ENCODE measurements at regions not wholly inside any gene's neighbourhood (a gene's known extent, or its start where the extent isn't known, plus 50 kb on each side); places are given as distances from the start of the nearest gene placed in this dataset.

GRCh38 chr21:34019402-34019801 is 54.0 kb upstream of the MRPS6 start:
- no peak for TF ChIP-seq CTCF (IDR thresholded peaks at IDR 0.05; ENCODE audit: low read depth, low read length)
- Histone ChIP-seq H3K27me3 (ENCODE audit: control insufficient read depth, insufficient read depth, low read length) (no peaks in the 10 kb centered on the region), H3K4me3 (ENCODE audit: low read depth, low read length) (no peak overlapping the region), H3K9me3 (ENCODE audit: control insufficient read depth, insufficient read depth, low read length) (no peaks in the 10 kb centered on the region; the same call in none of the 2 replicates), H3K27ac (ENCODE audit: low read depth, low read length) (no peak overlapping the region)
- CTCF ChIA-PET, result interaction anchor here (1.7 kb wide), 1 partner anchor 95 kb away, joined by 4 read pairs; no protein-coding TSS in a partner anchor
- no peak for DNase-seq (ENCODE audit: low read depth, low spot score)
- POLR2A ChIA-PET, result no interaction called here

- DNase-seq (ENCODE audit: low read depth, low spot score), result no peak
- no peak for TF ChIP-seq CTCF (IDR thresholded peaks at IDR 0.05; ENCODE audit: low read depth, low read length)
- Histone ChIP-seq H3K27ac (ENCODE audit: low read depth, low read length) (no peak overlapping the region), H3K9me3 (ENCODE audit: control insufficient read depth, insufficient read depth, low read length) (no peaks in the 10 kb centered on the region; the same call in none of the 2 replicates), H3K4me3 (ENCODE audit: low read depth, low read length) (no peak overlapping the region), H3K27me3 (ENCODE audit: control insufficient read depth, insufficient read depth, low read length) (no peaks in the 10 kb centered on the region)
- POLR2A ChIA-PET, result no interaction called here
- CTCF ChIA-PET, result interaction anchor here (1.7 kb wide), 1 partner anchor 94 kb away, joined by 4 read pairs; no protein-coding TSS in a partner anchor
These were observed 54.5 kb upstream of the MRPS6 start for GRCh38 chr21:34018910-34019309.

- Histone ChIP-seq H3K27ac (ENCODE audit: low read depth, low read length) (no peak overlapping the region), H3K4me3 (ENCODE audit: low read depth, low read length) (no peak overlapping the region), H3K9me3 (ENCODE audit: control insufficient read depth, insufficient read depth, low read length) (no peaks in the 10 kb centered on the region; the same call in none of the 2 replicates), H3K27me3 (ENCODE audit: control insufficient read depth, insufficient read depth, low read length) (no peaks in the 10 kb centered on the region)
- no peak for DNase-seq (ENCODE audit: low read depth, low spot score)
- ChIA-PET POLR2A (no interaction called here), CTCF (no interaction called here)
- no peak for TF ChIP-seq CTCF (IDR thresholded peaks at IDR 0.05; ENCODE audit: low read depth, low read length)
These were observed 55.2 kb upstream of the MRPS6 start for GRCh38 chr21:34018185-34018584.

- ChIA-PET CTCF (no interaction called here), POLR2A (interaction anchor here (0.5 kb wide), 1 partner anchor 41 kb away, joined by 3 read pairs; no protein-coding TSS in a partner anchor)
- no peaks in the 10 kb centered on the region for H3K27me3 ChIP-seq (ENCODE audit: control insufficient read depth, insufficient read depth, low read length)
- no peak for DNase-seq (ENCODE audit: low read depth, low spot score)
- H3K4me3 ChIP-seq (ENCODE audit: low read depth, low read length), result no peak overlapping the region
- peaks cover 7% of the 10 kb centered on the region for H3K9me3 ChIP-seq (ENCODE audit: control insufficient read depth, insufficient read depth, low read length)
- TF ChIP-seq CTCF (IDR thresholded peaks at IDR 0.05; ENCODE audit: low read depth, low read length), result no peak
- no peak overlapping the region for H3K27ac ChIP-seq (ENCODE audit: low read depth, low read length)
These were observed 56.1 kb upstream of the MRPS6 start for GRCh38 chr21:34017039-34017961.

GRCh38 chr21:34012640-34013039 is 60.7 kb upstream of the MRPS6 start:
- ChIA-PET POLR2A (no interaction called here), CTCF (no interaction called here)
- Histone ChIP-seq H3K4me3 (ENCODE audit: low read depth, low read length) (no peak overlapping the region), H3K27ac (ENCODE audit: low read depth, low read length) (no peak overlapping the region), H3K27me3 (ENCODE audit: control insufficient read depth, insufficient read depth, low read length) (no peaks in the 10 kb centered on the region), H3K9me3 (ENCODE audit: control insufficient read depth, insufficient read depth, low read length) (peaks cover 27% of the 10 kb centered on the region)
- no peak for TF ChIP-seq CTCF (IDR thresholded peaks at IDR 0.05; ENCODE audit: low read depth, low read length)
- DNase-seq (ENCODE audit: low read depth, low spot score), result no peak
